HG02885 (cell line): ENCODE measurements at regions not wholly inside any gene's neighbourhood (a gene's known extent, or its start where the extent isn't known, plus 50 kb on each side); places are given as distances from the start of the nearest gene placed in this dataset.

Experiments
- ATAC-seq: cut with Tn5 transposase; IDR thresholded peaks from one replicate; pipeline ENCODE4 v1.9.1; 2021; ENCODE audit warnings: mild to moderate bottlenecking; ENCODE audit not compliant: unreplicated experiment, poor library complexity

- no peak for ATAC-seq
These were observed 831.1 kb downstream of the GALR1 start for GRCh38 chr18:78080761-78081160.

- ATAC-seq, result no peak
These were observed 833.2 kb downstream of the GALR1 start for GRCh38 chr18:78082816-78083215.

DNA sequence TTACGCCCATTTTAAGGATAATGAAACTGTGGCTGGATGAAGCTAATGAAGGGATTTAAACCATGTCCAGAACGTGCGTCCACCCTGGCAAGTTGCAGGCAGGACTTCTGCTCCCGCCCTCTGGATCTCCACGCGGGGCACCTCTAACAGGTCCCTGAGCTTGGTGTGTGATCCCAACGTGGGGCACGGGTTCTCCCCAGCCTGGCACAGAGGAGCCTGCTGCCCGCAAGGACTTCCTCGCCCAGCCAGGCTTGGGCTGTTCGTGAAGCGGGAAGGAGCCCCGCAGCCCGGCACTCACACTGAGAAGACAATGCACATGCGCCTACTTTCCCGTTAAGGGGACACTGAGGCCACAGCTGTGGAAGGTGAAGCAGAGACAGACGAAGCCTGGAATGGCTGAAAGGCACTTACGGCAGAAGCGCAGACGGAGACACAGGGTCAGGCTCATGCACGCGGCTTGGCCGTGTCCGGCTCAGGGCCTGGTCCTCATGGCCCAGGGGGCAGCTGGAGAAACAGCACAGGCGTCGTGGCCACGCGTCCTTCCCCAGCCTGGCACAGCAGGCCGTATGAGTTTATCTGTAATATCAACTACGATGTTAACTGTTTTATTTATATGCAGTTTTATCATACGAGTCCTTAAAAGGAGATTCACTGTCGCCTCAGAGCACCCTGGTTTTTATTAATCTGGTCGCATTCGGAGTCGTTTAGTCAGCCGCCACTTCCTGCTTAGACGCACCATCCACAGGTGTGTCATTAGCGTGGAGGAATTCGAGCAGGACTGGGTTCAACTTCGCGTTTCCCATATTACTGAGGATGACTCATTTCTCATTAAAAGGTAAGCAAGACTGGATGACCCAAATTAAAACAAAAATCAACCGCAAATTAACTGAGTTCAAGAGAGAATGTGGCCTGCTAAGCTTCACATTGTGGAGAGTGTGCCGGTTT, 835.9 kb downstream of the GALR1 start:
- no peak for ATAC-seq

GRCh38 chr18:78086931-78087330, 837.3 kb downstream of the GALR1 start:
- ATAC-seq, result no peak

- no peak for ATAC-seq
These were observed 837.7 kb downstream of the GALR1 start for GRCh38 chr18:78087338-78087737.

DNA sequence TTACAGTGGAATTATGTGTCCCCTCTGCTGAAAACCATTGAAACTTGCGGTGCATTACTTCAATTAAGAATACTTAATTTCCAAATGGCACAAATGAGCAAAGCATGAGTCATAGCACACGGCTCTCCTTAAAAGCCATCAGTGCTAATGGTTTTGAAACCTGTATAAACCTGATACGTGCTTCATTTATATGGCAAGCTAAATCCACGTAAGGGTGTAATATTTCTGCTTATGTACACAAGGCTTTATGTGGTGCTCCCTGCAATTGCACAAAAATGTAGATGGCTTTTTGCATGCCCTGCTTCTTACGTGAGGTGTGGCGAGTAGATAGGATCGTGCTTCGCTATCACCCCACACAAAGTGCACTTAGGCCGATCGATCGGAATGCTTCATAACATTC, 840.9 kb downstream of the GALR1 start:
- ATAC-seq, result no peak

GRCh38 chr18:78092901-78093300, 843.3 kb downstream of the GALR1 start:
- no peak for ATAC-seq

DNA sequence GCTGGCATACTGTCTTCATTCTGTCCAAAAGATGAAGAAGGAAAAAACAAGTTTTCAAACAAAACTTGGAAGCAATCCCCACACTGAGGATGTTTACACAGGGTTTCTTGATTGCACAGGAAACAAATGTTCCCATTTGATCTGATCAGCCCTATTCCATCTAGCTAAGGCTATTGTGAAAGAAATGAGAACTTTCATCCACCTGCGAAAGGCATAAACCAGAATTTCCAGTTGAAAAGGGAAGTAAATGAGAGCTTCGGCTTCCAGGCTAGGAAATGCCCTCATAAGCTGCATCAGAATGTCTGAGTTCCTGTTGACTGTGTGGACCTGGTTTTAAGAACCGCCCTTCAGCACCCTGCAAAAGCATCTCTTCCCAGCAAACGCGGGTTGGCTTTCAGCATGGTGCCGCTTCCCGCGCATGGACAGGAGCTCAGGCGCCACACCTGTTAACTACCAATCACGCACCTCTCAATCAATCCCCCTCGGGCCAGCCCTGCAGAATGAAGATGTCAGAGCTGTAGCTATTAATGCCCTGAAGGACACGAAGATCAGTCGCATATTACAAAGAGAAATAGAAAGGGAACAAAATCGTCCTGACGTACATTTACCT, 850.4 kb downstream of the GALR1 start:
- ATAC-seq, result no peak

- no peak for ATAC-seq
These were observed 851.4 kb downstream of the GALR1 start for GRCh38 chr18:78101091-78101490.

GRCh38 chr18:78102135-78102534, 852.5 kb downstream of the GALR1 start:
- no peak for ATAC-seq

DNA sequence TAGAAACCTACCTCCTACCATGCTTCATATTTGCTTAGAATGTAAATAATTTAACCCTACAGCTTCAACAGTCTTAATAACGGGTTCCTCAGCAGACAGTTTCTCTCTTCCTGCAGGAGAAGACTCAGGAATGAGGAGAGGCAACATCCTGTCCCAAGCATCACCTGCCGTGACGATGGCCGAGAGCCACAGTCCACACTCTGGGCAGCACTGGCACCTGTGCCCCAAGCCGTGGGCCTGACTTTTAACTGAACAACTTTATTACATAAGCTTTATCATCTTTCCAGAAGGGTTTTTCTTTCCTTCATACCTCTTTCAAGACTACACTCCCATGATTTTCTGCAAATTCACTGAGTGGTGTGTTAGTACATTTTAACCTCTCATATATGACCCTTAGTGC, 856.0 kb downstream of the GALR1 start:
- ATAC-seq, result no peak

- no peak for ATAC-seq
These were observed 857.3 kb downstream of the GALR1 start for GRCh38 chr18:78106946-78107345.

GRCh38 chr18:78107363-78107762, 857.7 kb downstream of the GALR1 start:
- ATAC-seq, result no peak

DNA sequence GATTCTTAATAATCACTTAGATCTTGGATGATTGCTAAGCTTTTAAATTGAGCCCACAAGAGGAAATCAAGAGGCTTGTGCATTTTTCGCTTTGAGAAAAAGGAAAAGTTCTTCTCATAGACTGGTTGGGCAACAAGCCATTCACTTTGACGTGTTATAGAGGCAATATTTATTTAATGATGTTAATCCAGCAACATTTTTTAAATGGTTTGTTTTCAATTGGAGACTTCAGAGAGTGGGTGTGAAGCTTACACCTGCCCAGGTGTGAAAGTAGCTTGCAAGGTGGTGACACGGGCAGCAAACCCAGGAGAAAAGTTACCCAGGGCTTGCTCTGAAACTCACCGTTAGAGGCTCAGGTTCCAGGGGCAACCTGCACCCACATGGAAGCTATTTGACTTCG, 858.9 kb downstream of the GALR1 start:
- ATAC-seq, result no peak

DNA sequence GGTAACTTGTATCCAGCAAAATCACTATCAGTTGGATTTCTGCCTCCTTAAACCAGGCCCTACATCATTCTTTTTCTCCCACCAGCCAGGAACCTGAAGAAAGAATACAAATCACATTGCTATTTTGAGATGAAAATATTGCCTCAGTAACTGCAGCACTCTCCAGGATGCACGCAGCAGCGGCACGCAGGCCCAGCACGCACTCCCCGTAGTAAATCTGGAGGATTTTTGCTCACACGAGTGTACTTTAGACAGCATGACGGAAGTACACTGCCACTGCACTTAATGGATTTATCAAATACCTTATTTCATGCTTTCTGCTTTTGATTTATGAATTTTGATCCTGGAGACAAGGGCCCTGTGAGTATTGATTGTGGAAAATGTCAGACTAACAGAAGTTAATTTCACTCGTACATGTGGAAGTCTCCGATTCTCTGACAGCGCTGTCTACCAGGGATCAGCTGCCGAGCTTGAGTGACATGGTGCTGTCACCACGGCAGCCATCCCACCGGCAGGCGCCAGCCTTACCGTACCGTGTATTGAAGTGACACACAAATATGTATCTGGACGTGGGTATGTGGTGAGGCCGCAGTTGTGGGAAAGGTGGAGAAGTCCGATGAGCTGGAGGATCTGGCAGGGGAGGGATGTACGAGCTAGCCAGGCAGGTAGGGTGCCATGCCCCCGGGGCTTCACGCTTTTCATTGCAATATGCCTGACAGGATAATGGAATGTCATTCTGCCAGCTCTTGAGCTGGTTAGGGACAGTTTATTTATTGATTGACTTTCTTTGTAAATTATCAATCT, 863.7 kb downstream of the GALR1 start:
- ATAC-seq, result no peak

- no peak for ATAC-seq
These were observed 864.2 kb downstream of the GALR1 start for GRCh38 chr18:78113940-78114251.

DNA sequence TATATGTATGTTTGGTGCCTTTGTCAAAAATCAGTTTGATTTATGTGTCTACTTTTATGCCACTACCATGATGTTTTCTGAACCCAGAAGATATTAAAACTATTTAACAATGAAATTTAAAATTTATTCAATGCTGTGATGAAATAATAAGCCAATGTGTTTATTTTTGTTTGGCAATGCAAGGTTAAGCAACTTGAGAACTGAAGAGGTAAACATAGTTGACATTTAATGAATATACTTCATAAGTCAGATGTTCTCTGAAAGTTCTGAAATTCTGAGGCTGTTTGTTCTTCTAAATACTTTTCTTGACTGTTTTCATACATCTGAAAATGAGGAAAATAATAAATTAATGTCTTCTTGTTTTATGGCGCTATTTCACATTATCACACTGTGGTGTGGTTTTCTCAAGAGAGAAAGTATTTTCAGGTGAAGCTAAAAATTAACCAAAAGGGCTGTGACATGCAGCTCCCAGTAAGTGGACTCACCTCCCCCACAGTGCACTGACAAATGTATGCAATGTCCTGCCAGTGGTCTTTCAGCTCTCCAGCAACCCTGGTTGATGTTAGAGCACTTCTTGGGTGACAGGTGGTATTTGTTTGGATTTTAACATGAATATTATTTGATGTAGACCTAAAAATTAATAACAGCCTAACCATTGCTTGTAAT, 863.6 kb upstream of the SALL3 start:
- no peak for ATAC-seq

GRCh38 chr18:78123144-78123909, 856.3 kb upstream of the SALL3 start:
- no peak for ATAC-seq

DNA sequence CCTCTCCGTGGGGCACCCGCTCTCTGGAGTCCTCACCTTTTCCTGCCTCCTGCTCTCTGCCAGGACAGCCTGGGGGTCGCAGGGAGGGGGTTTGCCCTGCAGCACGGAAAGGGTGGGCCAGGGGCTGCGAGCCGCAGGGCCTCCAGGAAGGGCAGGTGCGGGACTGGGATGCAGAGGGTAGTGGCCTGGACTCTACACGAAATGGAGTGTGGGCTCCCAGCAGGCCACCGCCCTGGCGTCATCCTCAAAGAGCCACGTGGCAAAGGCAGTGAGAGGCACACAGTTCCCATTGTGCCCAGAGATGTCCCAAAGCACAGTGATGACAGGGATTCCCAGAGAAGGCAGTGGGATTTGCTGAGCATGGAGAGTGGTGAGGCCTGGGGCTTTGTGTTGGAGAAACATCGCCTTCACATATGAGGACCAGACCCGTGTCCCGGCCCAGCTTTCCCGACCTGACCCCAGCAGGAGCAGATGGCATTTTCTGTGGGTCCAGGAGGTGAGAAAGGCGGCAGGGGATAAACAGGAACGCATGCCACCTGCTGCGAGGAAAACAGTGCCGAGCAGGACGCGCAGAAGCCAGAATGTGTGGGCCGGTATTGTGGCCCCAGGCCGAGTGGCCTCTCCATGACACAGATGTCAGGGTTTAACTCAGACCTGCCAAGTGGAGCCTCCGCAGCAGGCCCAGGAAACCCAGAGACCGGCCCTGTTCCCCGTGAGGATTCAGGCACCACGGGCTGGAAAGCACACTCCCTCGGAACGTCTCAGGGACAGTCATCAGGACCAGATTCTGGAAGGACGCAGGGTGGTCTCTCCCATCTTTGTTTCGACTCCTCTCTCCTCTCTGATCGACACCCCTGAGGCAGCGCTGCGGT, 855.5 kb upstream of the SALL3 start:
- no peak for ATAC-seq
